ENCODE measurements at regions not wholly inside any gene's neighbourhood (a gene's known extent, or its start where the extent isn't known, plus 50 kb on each side); places are given as distances from the start of the nearest gene placed in this dataset.

DNA sequence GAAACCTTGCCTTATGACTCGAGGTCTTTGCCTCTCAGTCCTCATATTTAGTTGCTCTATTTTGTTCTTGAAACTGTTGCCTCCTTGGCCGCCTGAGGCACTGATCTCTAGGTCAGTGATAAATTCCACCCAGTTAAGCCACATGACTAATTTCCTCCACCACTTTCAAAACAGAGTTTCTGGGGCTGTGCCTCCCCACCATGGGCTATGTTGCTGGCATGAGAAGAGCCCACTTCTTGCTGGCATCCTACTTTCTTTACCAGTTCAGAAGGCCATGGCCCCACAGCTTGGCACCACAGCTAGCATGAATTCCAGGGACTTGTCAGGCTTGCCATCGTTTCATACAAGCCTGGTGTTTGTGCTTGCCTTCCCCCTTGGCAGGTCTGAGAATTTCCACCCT, 361.4 kb upstream of the JAG1 start:
- Mint-ChIP-seq H3K4me1 (no peaks in the 10 kb centered on the region), H3K4me3 (no peak overlapping the region), H3K27me3 (ENCODE audit: low read depth) (no peaks in the 10 kb centered on the region), H3K27ac (no peak overlapping the region), H3K9me3 (peaks cover 20% of the 10 kb centered on the region), H3K36me3 (no peaks in the 10 kb centered on the region)
- ChIA-PET CTCF (no interaction called here), POLR2A (no interaction called here)
- DNase-seq (ENCODE audit: low spot score) (no peak), ATAC-seq (no peak)
- no peak for TF ChIP-seq ZNF416 (CRISPR knock-in tag; IDR thresholded peaks at IDR 0.05)
- TF ChIP-seq FOXK1 (CRISPR knock-in tag; IDR thresholded peaks at IDR 0.05): no peak
- TF ChIP-seq NFE2L1 (CRISPR knock-in tag; IDR thresholded peaks at IDR 0.05): no peak
- no peak for TF ChIP-seq RELA (CRISPR knock-in tag; IDR thresholded peaks at IDR 0.05; ENCODE audit: borderline replicate concordance)
- no peak for TF ChIP-seq SOX15 (CRISPR knock-in tag; IDR thresholded peaks at IDR 0.05)
- TF ChIP-seq ETV6 (CRISPR knock-in tag; IDR thresholded peaks at IDR 0.05): no peak
- no peak for TF ChIP-seq JAZF1 (CRISPR knock-in tag; IDR thresholded peaks at IDR 0.05)
- TF ChIP-seq, protein P1, sequence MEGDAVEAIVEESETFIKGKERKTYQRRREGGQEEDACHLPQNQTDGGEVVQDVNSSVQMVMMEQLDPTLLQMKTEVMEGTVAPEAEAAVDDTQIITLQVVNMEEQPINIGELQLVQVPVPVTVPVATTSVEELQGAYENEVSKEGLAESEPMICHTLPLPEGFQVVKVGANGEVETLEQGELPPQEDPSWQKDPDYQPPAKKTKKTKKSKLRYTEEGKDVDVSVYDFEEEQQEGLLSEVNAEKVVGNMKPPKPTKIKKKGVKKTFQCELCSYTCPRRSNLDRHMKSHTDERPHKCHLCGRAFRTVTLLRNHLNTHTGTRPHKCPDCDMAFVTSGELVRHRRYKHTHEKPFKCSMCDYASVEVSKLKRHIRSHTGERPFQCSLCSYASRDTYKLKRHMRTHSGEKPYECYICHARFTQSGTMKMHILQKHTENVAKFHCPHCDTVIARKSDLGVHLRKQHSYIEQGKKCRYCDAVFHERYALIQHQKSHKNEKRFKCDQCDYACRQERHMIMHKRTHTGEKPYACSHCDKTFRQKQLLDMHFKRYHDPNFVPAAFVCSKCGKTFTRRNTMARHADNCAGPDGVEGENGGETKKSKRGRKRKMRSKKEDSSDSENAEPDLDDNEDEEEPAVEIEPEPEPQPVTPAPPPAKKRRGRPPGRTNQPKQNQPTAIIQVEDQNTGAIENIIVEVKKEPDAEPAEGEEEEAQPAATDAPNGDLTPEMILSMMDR (IDR thresholded peaks at IDR 0.05): no peak
- no peak for TF ChIP-seq ZNF263 (CRISPR knock-in tag; IDR thresholded peaks at IDR 0.05; ENCODE audit: low read depth)
- TF ChIP-seq, protein P2, sequence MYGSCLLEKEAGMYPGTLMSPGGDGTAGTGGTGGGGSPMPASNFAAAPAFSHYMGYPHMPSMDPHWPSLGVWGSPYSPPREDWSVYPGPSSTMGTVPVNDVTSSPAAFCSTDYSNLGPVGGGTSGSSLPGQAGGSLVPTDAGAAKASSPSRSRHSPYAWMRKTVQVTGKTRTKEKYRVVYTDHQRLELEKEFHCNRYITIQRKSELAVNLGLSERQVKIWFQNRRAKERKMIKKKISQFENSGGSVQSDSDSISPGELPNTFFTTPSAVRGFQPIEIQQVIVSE (CRISPR knock-in tag; IDR thresholded peaks at IDR 0.05; ENCODE audit: borderline replicate concordance): no peak
- no peak for TF ChIP-seq CREM (CRISPR knock-in tag; IDR thresholded peaks at IDR 0.05)

DNA sequence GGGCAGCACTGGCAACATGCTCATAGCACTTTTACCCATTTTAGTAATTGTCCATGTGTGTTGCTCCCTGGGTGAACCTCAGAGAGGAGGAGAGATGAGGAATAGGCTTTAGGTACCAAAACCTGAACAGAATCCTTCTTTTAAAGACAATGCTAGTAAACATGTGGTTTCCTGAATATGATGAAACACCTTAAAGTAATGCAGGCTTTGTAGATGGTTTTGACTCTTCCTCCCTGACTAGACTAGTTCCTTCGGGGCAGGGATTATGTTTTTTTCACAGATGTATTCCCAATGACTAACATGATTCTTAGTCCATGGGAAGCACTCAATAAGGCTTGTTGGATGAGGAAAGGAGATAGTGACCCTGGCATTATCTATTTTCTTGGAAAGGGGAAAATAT, 367.6 kb upstream of the JAG1 start:
- CTCF ChIA-PET: no interaction called here
- TF ChIP-seq ZNF232 (CRISPR knock-in tag; IDR thresholded peaks at IDR 0.05) (no peak), ETV6 (CRISPR knock-in tag; IDR thresholded peaks at IDR 0.05) (no peak), NR1H2 (CRISPR knock-in tag; IDR thresholded peaks at IDR 0.05) (no peak), TCF7 (CRISPR knock-in tag; IDR thresholded peaks at IDR 0.05; ENCODE audit: low read depth) (no peak), GTF2I (CRISPR knock-in tag; conservative IDR thresholded peaks at IDR 0.05) (no peak), ATF1 (CRISPR knock-in tag; IDR thresholded peaks at IDR 0.05) (no peak), JUN (CRISPR knock-in tag; IDR thresholded peaks at IDR 0.05) (no peak), CREM (CRISPR knock-in tag; IDR thresholded peaks at IDR 0.05) (no peak), SMAD4 (CRISPR knock-in tag; IDR thresholded peaks at IDR 0.05) (no peak), ZNF219 (CRISPR knock-in tag; IDR thresholded peaks at IDR 0.05; ENCODE audit: borderline replicate concordance) (no peak), ELF4 (CRISPR knock-in tag; IDR thresholded peaks at IDR 0.05; ENCODE audit: low read depth) (no peak), ZNF263 (CRISPR knock-in tag; IDR thresholded peaks at IDR 0.05; ENCODE audit: low read depth) (no peak)
- TF ChIP-seq, protein P3, sequence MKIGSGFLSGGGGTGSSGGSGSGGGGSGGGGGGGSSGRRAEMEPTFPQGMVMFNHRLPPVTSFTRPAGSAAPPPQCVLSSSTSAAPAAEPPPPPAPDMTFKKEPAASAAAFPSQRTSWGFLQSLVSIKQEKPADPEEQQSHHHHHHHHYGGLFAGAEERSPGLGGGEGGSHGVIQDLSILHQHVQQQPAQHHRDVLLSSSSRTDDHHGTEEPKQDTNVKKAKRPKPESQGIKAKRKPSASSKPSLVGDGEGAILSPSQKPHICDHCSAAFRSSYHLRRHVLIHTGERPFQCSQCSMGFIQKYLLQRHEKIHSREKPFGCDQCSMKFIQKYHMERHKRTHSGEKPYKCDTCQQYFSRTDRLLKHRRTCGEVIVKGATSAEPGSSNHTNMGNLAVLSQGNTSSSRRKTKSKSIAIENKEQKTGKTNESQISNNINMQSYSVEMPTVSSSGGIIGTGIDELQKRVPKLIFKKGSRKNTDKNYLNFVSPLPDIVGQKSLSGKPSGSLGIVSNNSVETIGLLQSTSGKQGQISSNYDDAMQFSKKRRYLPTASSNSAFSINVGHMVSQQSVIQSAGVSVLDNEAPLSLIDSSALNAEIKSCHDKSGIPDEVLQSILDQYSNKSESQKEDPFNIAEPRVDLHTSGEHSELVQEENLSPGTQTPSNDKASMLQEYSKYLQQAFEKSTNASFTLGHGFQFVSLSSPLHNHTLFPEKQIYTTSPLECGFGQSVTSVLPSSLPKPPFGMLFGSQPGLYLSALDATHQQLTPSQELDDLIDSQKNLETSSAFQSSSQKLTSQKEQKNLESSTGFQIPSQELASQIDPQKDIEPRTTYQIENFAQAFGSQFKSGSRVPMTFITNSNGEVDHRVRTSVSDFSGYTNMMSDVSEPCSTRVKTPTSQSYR (CRISPR knock-in tag; IDR thresholded peaks at IDR 0.05): no peak
- TF ChIP-seq, protein P4, sequence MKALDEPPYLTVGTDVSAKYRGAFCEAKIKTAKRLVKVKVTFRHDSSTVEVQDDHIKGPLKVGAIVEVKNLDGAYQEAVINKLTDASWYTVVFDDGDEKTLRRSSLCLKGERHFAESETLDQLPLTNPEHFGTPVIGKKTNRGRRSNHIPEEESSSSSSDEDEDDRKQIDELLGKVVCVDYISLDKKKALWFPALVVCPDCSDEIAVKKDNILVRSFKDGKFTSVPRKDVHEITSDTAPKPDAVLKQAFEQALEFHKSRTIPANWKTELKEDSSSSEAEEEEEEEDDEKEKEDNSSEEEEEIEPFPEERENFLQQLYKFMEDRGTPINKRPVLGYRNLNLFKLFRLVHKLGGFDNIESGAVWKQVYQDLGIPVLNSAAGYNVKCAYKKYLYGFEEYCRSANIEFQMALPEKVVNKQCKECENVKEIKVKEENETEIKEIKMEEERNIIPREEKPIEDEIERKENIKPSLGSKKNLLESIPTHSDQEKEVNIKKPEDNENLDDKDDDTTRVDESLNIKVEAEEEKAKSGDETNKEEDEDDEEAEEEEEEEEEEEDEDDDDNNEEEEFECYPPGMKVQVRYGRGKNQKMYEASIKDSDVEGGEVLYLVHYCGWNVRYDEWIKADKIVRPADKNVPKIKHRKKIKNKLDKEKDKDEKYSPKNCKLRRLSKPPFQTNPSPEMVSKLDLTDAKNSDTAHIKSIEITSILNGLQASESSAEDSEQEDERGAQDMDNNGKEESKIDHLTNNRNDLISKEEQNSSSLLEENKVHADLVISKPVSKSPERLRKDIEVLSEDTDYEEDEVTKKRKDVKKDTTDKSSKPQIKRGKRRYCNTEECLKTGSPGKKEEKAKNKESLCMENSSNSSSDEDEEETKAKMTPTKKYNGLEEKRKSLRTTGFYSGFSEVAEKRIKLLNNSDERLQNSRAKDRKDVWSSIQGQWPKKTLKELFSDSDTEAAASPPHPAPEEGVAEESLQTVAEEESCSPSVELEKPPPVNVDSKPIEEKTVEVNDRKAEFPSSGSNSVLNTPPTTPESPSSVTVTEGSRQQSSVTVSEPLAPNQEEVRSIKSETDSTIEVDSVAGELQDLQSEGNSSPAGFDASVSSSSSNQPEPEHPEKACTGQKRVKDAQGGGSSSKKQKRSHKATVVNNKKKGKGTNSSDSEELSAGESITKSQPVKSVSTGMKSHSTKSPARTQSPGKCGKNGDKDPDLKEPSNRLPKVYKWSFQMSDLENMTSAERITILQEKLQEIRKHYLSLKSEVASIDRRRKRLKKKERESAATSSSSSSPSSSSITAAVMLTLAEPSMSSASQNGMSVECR (CRISPR knock-in tag; IDR thresholded peaks at IDR 0.05; ENCODE audit: borderline replicate concordance): no peak
- TF ChIP-seq, protein P5, sequence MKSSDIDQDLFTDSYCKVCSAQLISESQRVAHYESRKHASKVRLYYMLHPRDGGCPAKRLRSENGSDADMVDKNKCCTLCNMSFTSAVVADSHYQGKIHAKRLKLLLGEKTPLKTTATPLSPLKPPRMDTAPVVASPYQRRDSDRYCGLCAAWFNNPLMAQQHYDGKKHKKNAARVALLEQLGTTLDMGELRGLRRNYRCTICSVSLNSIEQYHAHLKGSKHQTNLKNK (CRISPR knock-in tag; IDR thresholded peaks at IDR 0.05): no peak
- TF ChIP-seq, protein P6, sequence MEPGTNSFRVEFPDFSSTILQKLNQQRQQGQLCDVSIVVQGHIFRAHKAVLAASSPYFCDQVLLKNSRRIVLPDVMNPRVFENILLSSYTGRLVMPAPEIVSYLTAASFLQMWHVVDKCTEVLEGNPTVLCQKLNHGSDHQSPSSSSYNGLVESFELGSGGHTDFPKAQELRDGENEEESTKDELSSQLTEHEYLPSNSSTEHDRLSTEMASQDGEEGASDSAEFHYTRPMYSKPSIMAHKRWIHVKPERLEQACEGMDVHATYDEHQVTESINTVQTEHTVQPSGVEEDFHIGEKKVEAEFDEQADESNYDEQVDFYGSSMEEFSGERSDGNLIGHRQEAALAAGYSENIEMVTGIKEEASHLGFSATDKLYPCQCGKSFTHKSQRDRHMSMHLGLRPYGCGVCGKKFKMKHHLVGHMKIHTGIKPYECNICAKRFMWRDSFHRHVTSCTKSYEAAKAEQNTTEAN (CRISPR knock-in tag; IDR thresholded peaks at IDR 0.05): no peak
- TF ChIP-seq, protein P1 (IDR thresholded peaks at IDR 0.05): no peak
- ATAC-seq (no peak), DNase-seq (ENCODE audit: low spot score) (no peak)
- Mint-ChIP-seq H3K4me1 (no peaks in the 10 kb centered on the region), H3K27ac (no peak overlapping the region), H3K9me3 (no peaks in the 10 kb centered on the region), H3K36me3 (no peaks in the 10 kb centered on the region), H3K27me3 (ENCODE audit: low read depth) (no peaks in the 10 kb centered on the region), H3K4me3 (no peak overlapping the region)
- POLR2A ChIA-PET: no interaction called here
